Activated T-helper 17 cell treated with anti-CD3 and anti-CD28 coated beads, Interleukin-2, amount 50 U/mL, for 72 hours (primary cell): ENCODE measurements at regions not wholly inside any gene's neighbourhood (a gene's known extent, or its start where the extent isn't known, plus 50 kb on each side); places are given as distances from the start of the nearest gene placed in this dataset.

ENCODE experiments used
- ATAC-seq: fragments of 150-1000 bp; cut with Tn5 transposase; replicated peaks from 2 replicates; pipeline ENCODE4 v1.10.0; 2021; ENCODE audit warnings: mild to moderate bottlenecking, moderate library complexity
- H3K27ac Mint-ChIP-seq: one replicate; pipeline ENCODE4 v1.8.0; 2022; ENCODE audit warnings: mixed read lengths
- H3K27me3 Mint-ChIP-seq: one replicate; pipeline ENCODE4 v1.8.0; 2022; ENCODE audit warnings: mixed read lengths
- H3K36me3 Mint-ChIP-seq: one replicate; pipeline ENCODE4 v1.8.0; 2022; ENCODE audit warnings: low read depth, mild to moderate bottlenecking, mixed read lengths
- H3K4me1 Mint-ChIP-seq: one replicate; pipeline ENCODE4 v1.8.0; 2022; ENCODE audit warnings: mixed read lengths
- H3K4me3 Mint-ChIP-seq: one replicate; pipeline ENCODE4 v1.8.0; 2022; ENCODE audit warnings: mild to moderate bottlenecking, mixed read lengths
- H3K9me3 Mint-ChIP-seq: one replicate; pipeline ENCODE4 v1.8.0; 2022; ENCODE audit warnings: mixed read lengths

GRCh38 chr6:33967966-33968724 is 164.3 kb upstream of the MLN start:
- Mint-ChIP-seq H3K4me3 (no peak overlapping the region), H3K36me3 (no peaks in the 10 kb centered on the region), H3K27ac (no peak overlapping the region), H3K9me3 (no peaks in the 10 kb centered on the region), H3K27me3 (peaks cover 48% of the 10 kb centered on the region), H3K4me1 (no peaks in the 10 kb centered on the region)
- ATAC-seq, result no peak

- H3K36me3 Mint-ChIP-seq, result no peaks in the 10 kb centered on the region
- no peak overlapping the region for H3K4me3 Mint-ChIP-seq
- no peak for ATAC-seq
- H3K4me1 Mint-ChIP-seq, result no peaks in the 10 kb centered on the region
- no peak overlapping the region for H3K27ac Mint-ChIP-seq
- peaks cover 52% of the 10 kb centered on the region for H3K27me3 Mint-ChIP-seq
- no peaks in the 10 kb centered on the region for H3K9me3 Mint-ChIP-seq
These were observed 163.5 kb upstream of the MLN start for GRCh38 chr6:33967265-33967767.

- no peak overlapping the region for H3K27ac Mint-ChIP-seq
- ATAC-seq, result no peak
- H3K27me3 Mint-ChIP-seq, result peaks cover 46% of the 10 kb centered on the region
- no peak overlapping the region for H3K4me3 Mint-ChIP-seq
- H3K4me1 Mint-ChIP-seq, result no peaks in the 10 kb centered on the region
- no peaks in the 10 kb centered on the region for H3K36me3 Mint-ChIP-seq
- H3K9me3 Mint-ChIP-seq, result no peaks in the 10 kb centered on the region
These were observed 162.7 kb upstream of the MLN start for GRCh38 chr6:33966536-33966935.

GRCh38 chr6:33965766-33966165 is 162.0 kb upstream of the MLN start:
- no peak overlapping the region for H3K27ac Mint-ChIP-seq
- no peaks in the 10 kb centered on the region for H3K36me3 Mint-ChIP-seq
- H3K9me3 Mint-ChIP-seq, result no peaks in the 10 kb centered on the region
- no peaks in the 10 kb centered on the region for H3K4me1 Mint-ChIP-seq
- ATAC-seq, result no peak
- H3K4me3 Mint-ChIP-seq, result no peak overlapping the region
- H3K27me3 Mint-ChIP-seq, result peaks cover 43% of the 10 kb centered on the region

DNA sequence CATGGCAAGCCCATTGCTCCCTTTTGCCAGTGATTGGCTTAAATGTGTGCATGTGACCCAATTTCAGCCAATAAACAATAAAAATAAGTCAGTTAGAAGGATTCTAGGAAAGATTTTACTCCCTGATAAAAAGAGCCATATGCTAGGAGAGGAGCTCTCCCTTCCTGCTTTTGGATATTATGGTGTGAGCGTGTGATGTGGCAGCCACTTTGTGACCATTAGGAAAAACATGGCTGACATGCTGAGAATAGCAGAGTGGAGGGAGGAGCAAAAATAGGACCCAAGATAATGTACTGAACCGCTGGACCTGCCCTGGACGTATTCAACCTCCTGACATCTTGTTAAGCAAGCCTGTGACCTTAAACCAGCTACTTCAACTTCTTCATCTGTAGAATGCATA is 160.6 kb upstream of the MLN start:
- peaks cover 33% of the 10 kb centered on the region for H3K27me3 Mint-ChIP-seq
- no peak for ATAC-seq
- H3K27ac Mint-ChIP-seq, result no peak overlapping the region
- no peaks in the 10 kb centered on the region for H3K36me3 Mint-ChIP-seq
- no peaks in the 10 kb centered on the region for H3K4me1 Mint-ChIP-seq
- H3K4me3 Mint-ChIP-seq, result no peak overlapping the region
- H3K9me3 Mint-ChIP-seq, result no peaks in the 10 kb centered on the region

DNA sequence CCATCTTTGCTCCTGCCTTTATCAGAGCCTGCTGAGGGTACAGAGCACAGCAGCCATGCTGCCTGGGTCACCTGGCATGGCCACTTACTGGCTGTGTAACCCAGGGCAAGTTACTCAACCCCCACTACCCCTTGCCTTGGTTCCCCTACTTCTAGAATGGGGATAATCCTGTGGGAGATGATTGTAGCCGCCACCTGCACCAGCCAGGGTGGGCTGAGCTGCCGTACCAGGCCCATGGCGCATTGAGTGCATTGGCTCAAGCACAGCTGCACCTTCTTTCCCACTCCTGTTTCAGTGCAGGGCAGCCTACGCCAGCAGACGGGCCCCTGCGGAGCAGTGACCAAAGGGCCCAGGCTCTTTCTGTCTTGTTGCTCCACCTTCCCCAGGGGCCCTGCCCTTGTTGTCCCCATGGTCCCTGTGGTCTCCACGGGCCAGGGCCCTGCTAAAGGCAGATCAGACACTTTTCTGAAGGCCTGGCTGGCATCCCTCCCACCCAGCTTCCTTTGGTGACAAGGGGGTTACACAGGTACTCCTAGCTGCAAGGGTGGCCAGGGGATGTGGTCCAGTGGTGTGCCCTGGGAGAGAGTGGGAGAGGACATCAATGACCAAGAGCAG is 159.4 kb upstream of the MLN start:
- Mint-ChIP-seq H3K36me3 (no peaks in the 10 kb centered on the region), H3K9me3 (no peaks in the 10 kb centered on the region), H3K4me3 (no peak overlapping the region), H3K27ac (no peak overlapping the region), H3K4me1 (no peaks in the 10 kb centered on the region), H3K27me3 (peaks cover 30% of the 10 kb centered on the region)
- ATAC-seq, result no peak

DNA sequence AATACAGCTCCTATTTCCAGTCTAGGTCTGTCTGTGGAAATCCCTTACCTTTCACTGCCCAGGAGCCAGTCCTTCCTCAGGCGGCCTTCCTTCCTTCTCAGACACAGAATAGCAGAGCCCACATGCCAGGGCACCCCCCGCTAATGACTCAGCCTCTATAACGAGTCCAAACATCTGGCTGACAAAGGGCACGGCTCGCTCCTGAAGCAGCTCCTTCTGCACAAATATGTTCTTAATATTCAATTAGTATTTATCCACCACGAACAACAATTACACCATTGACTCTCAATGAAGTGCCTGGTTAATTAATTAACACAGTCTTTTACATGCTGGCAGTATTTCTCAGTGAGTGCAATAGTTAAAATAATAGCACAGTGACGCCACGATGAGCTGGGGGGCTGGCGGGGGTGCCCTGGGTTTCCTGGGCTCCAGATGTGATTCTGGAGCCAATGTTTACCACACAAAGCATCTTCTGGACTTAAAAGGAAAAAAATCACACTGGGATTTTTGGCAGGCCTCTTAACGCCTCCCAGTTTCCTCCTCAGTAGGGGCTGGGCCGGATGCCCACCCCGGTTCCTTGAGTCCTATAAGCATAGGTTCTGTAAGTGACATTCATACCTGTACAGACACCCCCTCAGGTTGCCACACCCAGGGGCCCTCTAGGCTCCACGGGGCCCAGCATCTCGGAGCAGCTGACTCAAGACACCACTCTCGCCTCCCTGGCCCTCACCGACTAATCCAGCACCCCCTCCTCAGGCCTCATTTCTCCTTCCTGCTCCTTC is 158.6 kb upstream of the MLN start:
- H3K4me3 Mint-ChIP-seq, result no peak overlapping the region

DNA sequence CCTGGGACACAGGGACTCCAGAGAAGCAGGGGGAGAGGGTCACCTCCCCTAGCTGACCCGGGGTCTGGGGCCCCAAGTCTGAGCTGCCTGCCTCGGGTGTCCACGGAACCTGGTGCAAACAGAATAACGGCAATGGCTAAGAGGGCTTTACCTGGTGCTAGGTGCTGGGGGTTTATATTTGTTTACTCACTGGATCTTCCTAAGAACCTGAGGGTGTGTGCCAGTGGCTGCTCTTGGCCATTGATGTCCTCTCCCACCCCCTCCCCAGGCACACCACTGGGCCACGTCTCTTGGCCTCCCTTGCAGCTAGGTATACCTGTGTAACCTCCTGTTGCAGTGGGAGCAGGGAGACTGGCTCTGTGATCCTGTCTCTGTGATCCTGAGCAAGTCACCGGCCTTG is 157.9 kb upstream of the MLN start:
- Mint-ChIP-seq H3K4me3 (no peak overlapping the region), H3K27me3 (peaks cover 21% of the 10 kb centered on the region), H3K27ac (no peak overlapping the region), H3K36me3 (no peaks in the 10 kb centered on the region), H3K9me3 (no peaks in the 10 kb centered on the region), H3K4me1 (peaks cover 3% of the 10 kb centered on the region)
- ATAC-seq, result no peak

More for the DNA sequence above, 158.6 kb upstream of the MLN start:
- no peaks in the 10 kb centered on the region for H3K36me3 Mint-ChIP-seq
- no peaks in the 10 kb centered on the region for H3K9me3 Mint-ChIP-seq
- H3K4me1 Mint-ChIP-seq, result no peaks in the 10 kb centered on the region
- no peak overlapping the region for H3K27ac Mint-ChIP-seq
- peaks cover 26% of the 10 kb centered on the region for H3K27me3 Mint-ChIP-seq
- ATAC-seq, result peak; percentile 21

- H3K9me3 Mint-ChIP-seq, result no peaks in the 10 kb centered on the region
- ATAC-seq, result no peak
- no peaks in the 10 kb centered on the region for H3K36me3 Mint-ChIP-seq
These were observed 156.8 kb upstream of the MLN start for GRCh38 chr6:33960345-33961313.

GRCh38 chr6:33959661-33960344 is 156.0 kb upstream of the MLN start:
- no peak overlapping the region for H3K4me3 Mint-ChIP-seq
- H3K27ac Mint-ChIP-seq, result no peak overlapping the region
- no peaks in the 10 kb centered on the region for H3K9me3 Mint-ChIP-seq
- peaks cover 6% of the 10 kb centered on the region for H3K4me1 Mint-ChIP-seq
- peaks cover 10% of the 10 kb centered on the region for H3K27me3 Mint-ChIP-seq
- H3K36me3 Mint-ChIP-seq, result no peaks in the 10 kb centered on the region
- ATAC-seq, result no peak

More at GRCh38 chr6:33960345-33961313, 156.8 kb upstream of the MLN start:
- Mint-ChIP-seq H3K4me3 (no peak overlapping the region), H3K27ac (no peak overlapping the region), H3K27me3 (peaks cover 16% of the 10 kb centered on the region), H3K4me1 (peaks cover 6% of the 10 kb centered on the region)

- Mint-ChIP-seq H3K36me3 (no peaks in the 10 kb centered on the region), H3K27me3 (peaks cover 10% of the 10 kb centered on the region), H3K4me1 (peaks cover 6% of the 10 kb centered on the region), H3K9me3 (no peaks in the 10 kb centered on the region), H3K27ac (no peak overlapping the region), H3K4me3 (no peak overlapping the region)
- ATAC-seq, result no peak
These were observed 155.5 kb upstream of the MLN start for GRCh38 chr6:33959329-33959651.

GRCh38 chr6:33958526-33959328 is 154.9 kb upstream of the MLN start:
- no peaks in the 10 kb centered on the region for H3K9me3 Mint-ChIP-seq
- no peak overlapping the region for H3K27ac Mint-ChIP-seq
- no peak for ATAC-seq
- H3K4me3 Mint-ChIP-seq, result no peak overlapping the region
- no peaks in the 10 kb centered on the region for H3K36me3 Mint-ChIP-seq
- peaks cover 10% of the 10 kb centered on the region for H3K27me3 Mint-ChIP-seq
- peaks cover 6% of the 10 kb centered on the region for H3K4me1 Mint-ChIP-seq
